GM12873 (cell line): ENCODE measurements at regions not wholly inside any gene's neighbourhood (a gene's known extent, or its start where the extent isn't known, plus 50 kb on each side); places are given as distances from the start of the nearest gene placed in this dataset.

Experiments used
- CTCF ChIP-seq: IDR thresholded peaks from 2 replicates; pipeline ENCODE4 v1.5.1; 2012; ENCODE audit warnings: low read depth, mild to moderate bottlenecking, moderate library complexity, low read length, control low read depth; ENCODE audit not compliant: insufficient read depth; ENCODE audit errors: missing control alignments

DNA sequence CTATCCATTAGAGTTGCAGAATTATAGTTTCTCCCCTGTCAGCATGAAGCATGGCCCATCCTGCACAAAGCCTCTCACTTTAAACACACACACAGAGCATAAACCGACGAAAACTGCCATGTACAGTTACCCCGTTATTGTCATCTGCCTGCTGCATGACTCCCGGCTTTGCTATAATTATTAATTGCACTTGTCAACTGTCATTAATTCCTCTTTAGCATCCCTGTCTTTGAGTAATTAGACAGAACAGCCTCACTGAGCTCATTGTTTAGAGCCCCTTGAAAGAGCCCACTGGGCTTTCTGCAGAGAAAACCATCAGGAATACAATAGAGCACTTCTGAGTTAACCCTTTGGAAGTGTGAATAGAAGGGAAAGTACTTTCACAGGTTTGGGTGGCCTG, 307.2 kb upstream of the SOX5 start:
- no peak for TF ChIP-seq CTCF

- TF ChIP-seq CTCF = no peak
These were observed 306.6 kb upstream of the SOX5 start for GRCh38 chr12:24255920-24256665.

DNA sequence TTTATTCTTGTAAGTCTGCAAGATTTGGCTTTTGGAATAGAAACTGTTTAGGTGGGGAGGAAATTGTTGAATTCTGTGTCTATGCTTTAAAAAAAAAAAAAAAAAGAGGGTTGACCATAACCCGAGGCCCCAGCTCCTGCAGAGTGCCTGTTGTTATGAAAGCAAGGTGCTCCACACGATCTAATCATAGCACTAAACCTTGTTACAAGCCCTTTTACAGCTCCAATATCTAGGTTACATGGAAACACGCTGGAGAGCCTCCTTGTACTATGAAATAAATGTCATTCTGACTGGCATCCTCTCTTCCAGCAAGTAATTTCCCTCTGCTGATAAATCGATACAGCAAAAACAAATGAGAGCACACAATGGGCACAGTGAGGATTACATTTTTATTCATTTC, 303.1 kb upstream of the SOX5 start:
- TF ChIP-seq CTCF = no peak

DNA sequence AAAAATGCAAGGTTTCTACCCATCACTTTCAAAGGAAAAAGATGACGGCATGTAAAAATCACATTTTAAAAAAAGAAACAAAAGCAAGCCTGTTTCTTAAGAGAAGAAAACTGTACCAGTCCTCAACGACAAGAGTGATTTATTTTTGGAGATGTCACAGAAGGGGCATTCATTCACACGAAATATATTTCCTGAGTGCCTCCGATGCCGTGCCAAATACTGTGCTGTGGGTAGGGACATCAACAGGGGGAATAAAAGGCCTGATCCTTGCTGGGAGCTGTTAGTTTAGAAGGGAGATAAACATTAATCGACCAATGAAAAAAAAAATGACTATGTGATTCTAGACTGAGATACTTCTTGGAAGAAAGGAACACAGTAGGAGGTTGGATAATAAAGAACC, 297.5 kb upstream of the SOX5 start:
- TF ChIP-seq CTCF = no peak

GRCh38 chr12:24246376-24246775, 296.9 kb upstream of the SOX5 start:
- no peak for TF ChIP-seq CTCF

DNA sequence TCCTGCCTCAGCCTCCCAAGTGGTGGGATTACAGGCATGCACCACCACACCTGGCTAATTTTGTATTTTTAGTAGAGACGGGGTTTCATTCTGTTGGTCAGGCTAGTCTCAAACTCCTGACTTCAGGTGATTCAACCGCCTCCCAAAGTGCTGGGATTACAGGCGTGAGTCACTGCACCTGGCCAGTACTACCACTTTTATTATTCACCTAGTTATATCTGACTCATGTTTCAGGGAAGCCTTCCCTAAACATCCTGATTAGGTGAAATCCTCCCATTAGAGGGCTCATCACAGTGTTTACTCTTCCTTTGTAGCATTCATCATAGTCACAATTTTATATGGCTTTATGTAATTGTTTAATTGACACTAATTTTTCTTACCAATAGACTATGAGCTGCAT, 295.3 kb upstream of the SOX5 start:
- TF ChIP-seq CTCF = no peak

DNA sequence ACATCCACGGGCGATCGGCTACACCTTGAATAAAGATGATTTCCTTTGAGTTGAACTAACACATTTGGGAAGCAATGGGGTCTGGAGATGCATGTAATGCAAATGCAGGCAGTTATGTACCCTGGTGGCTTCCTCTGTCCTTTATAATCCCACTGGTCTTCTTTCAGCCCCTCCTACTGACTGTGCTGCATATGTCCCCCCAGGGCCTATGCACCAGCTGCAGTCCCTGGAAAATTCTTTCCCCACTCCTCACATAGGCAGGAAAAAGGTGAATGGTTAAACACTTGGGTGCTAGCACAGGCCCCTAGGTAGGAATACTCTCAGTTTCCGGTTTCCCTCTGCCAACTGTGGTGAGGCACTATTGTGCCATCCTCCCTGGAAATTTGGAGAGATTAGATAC, 294.8 kb upstream of the SOX5 start:
- TF ChIP-seq CTCF = no peak

GRCh38 chr12:24240707-24241106, 291.2 kb upstream of the SOX5 start:
- TF ChIP-seq CTCF = no peak
